H1 (cell line): ENCODE measurements at regions not wholly inside any gene's neighbourhood (a gene's known extent, or its start where the extent isn't known, plus 50 kb on each side); places are given as distances from the start of the nearest gene placed in this dataset.

Source experiments
- CTCF ChIA-PET: fragments of 300-600 bp; sonication (Branson Sonifier 250); formaldehyde crosslinking; loops from one replicate; lab custom pipeline; 2021; ENCODE audit not compliant: partially characterized antibody; lab: Charles Lee
- POLR2A ChIA-PET: fragments of 300-600 bp; sonication (Branson Sonifier 250); formaldehyde crosslinking; loops from one replicate; lab custom pipeline; 2021; ENCODE audit warnings: inconsistent platforms; ENCODE audit not compliant: partially characterized antibody; lab: Charles Lee
- DNase-seq, 2 experiments: peaks; one replicate each; pipeline versions ENCODE4 v3.0.0 to v3.0.0-alpha.2; 2010 to 2022; ENCODE audit warnings: low spot score in 2 of 2, low read depth in 1 of 2, mixed read lengths in 1 of 2
- FAIRE-seq: peaks from 2 replicates; lab custom pipeline; 2011; peaks lifted over from hg19 to GRCh38; lab: Jason Lieb, UNC
- H2AFZ ChIP-seq: 2 replicates; pipeline ENCODE4 v1.8.1; 2012; ENCODE audit warnings: low read length, inconsistent platforms
- H2AK5ac ChIP-seq: 2 replicates; pipeline ENCODE4 v1.6.1; 2013; ENCODE audit warnings: low read depth, low read length
- H2BK120ac ChIP-seq: replicated peaks from 2 replicates; pipeline ENCODE3; 2013; ENCODE audit warnings: low read depth, low read length, inconsistent platforms
- H2BK12ac ChIP-seq: 2 replicates; pipeline ENCODE4 v1.6.1; 2013; ENCODE audit warnings: low read depth, low read length
- H2BK15ac ChIP-seq: 2 replicates; pipeline ENCODE4 v1.6.1; 2013; ENCODE audit warnings: low read length
- H2BK20ac ChIP-seq: 2 replicates; pipeline ENCODE4 v1.6.1; 2013; ENCODE audit warnings: low read length
- H2BK5ac ChIP-seq: 2 replicates; pipeline ENCODE4 v1.6.1; 2013; ENCODE audit warnings: low read depth, low read length
- H3K14ac ChIP-seq: 2 replicates; pipeline ENCODE4 v1.6.1; 2013; ENCODE audit warnings: inconsistent platforms; ENCODE audit not compliant: insufficient read length
- H3K18ac ChIP-seq: 2 replicates; pipeline ENCODE4 v1.6.1; 2013; ENCODE audit warnings: low read length; ENCODE audit errors: extremely low read depth
- H3K23ac ChIP-seq: 2 replicates; pipeline ENCODE4 v1.6.1; 2013; ENCODE audit warnings: inconsistent platforms; ENCODE audit not compliant: insufficient read length
- H3K23me2 ChIP-seq: 2 replicates; pipeline ENCODE4 v1.6.1; 2013; ENCODE audit warnings: low read depth, low read length
- H3K27ac ChIP-seq: 2 replicates; pipeline ENCODE4 v1.6.1; 2011; ENCODE audit warnings: low read depth, low read length, inconsistent platforms
- H3K27me3 ChIP-seq, 4 experiments: replicated peaks in 1 of 4; 1 replicate in 1 of 4; 2 replicates in 3 of 4; pipeline versions ENCODE4 v1.6.1 to v1.8.1; 2011 to 2013; ENCODE audit warnings: low read length in 3 of 4, mild to moderate bottlenecking in 3 of 4, inconsistent platforms in 2 of 4, mixed read lengths in 2 of 4, moderate library complexity in 1 of 4; ENCODE audit not compliant: control insufficient read depth in 3 of 4, insufficient read depth in 3 of 4; ENCODE audit errors: extremely low read depth in 1 of 4
- H3K36me3 ChIP-seq, 4 experiments: 2 replicates each; pipeline versions ENCODE4 v1.6.1 to v1.8.1; 2011 to 2013; ENCODE audit warnings: mild to moderate bottlenecking in 4 of 4, low read length in 3 of 4, moderate library complexity in 2 of 4, control low read depth in 1 of 4, inconsistent platforms in 1 of 4; ENCODE audit not compliant: insufficient read depth in 4 of 4, control insufficient read depth in 2 of 4
- H3K4ac ChIP-seq: replicated peaks from 2 replicates; pipeline ENCODE3; 2013; ENCODE audit warnings: low read length, low read depth, mixed read lengths, inconsistent platforms; ENCODE audit not compliant: insufficient read length
- H3K4me1 ChIP-seq, 4 experiments: replicated peaks in 1 of 4; 1 replicate in 1 of 4; 2 replicates in 3 of 4; pipeline versions ENCODE4 v1.6.1 to v1.8.1; 2011 to 2013; ENCODE audit warnings: low read length in 3 of 4, inconsistent platforms in 2 of 4, mixed read lengths in 1 of 4; ENCODE audit not compliant: insufficient read depth in 4 of 4, control insufficient read depth in 3 of 4
- H3K4me2 ChIP-seq, 2 experiments: 2 replicates each; pipeline versions ENCODE4 v1.6.1 to v1.8.1; 2011 to 2013; ENCODE audit warnings: low read depth in 2 of 2, low read length in 2 of 2, control low read depth in 1 of 2, inconsistent platforms in 1 of 2, mild to moderate bottlenecking in 1 of 2; ENCODE audit not compliant: insufficient read depth in 1 of 2
- H3K4me3 ChIP-seq, 4 experiments: fragments of 200-600, 300-600 bp in 1 of 4; sonication (generic), shearing (Covaris generic), sonication (Bioruptor Twin) in 1 of 4; 2 replicates each; pipeline versions ENCODE4 v1.5.1 to v1.8.1; 2011 to 2016; ENCODE audit warnings: low read length in 4 of 4, low read depth in 3 of 4, control low read depth in 2 of 4, inconsistent platforms in 2 of 4, mild to moderate bottlenecking in 2 of 4, mixed read lengths in 1 of 4, moderate library complexity in 1 of 4; ENCODE audit not compliant: insufficient read depth in 2 of 4; ENCODE audit errors: extremely low read depth in 1 of 4
- H3K56ac ChIP-seq: replicated peaks from 2 replicates; pipeline ENCODE3; 2013; ENCODE audit warnings: low read depth, mild to moderate bottlenecking, mixed read lengths, low read length, inconsistent platforms; ENCODE audit not compliant: insufficient read length
- H3K79me1 ChIP-seq: 2 replicates; pipeline ENCODE4 v1.6.1; 2013; ENCODE audit warnings: low read depth, low read length, control low read depth
- H3K79me2 ChIP-seq, 2 experiments: 2 replicates each; pipeline versions ENCODE4 v1.6.1 to v1.8.1; 2012 to 2013; ENCODE audit warnings: low read length in 2 of 2, mild to moderate bottlenecking in 2 of 2, inconsistent platforms in 1 of 2; ENCODE audit not compliant: insufficient read depth in 2 of 2, control insufficient read depth in 1 of 2
- H3K9ac ChIP-seq, 4 experiments: replicated peaks in 1 of 4; 1 replicate in 1 of 4; 2 replicates in 3 of 4; pipeline versions ENCODE4 v1.6.1 to v1.8.1; 2011 to 2013; ENCODE audit warnings: low read depth in 3 of 4, low read length in 3 of 4, control low read depth in 2 of 4, mild to moderate bottlenecking in 2 of 4, moderate library complexity in 2 of 4, inconsistent platforms in 1 of 4; ENCODE audit errors: extremely low read depth in 1 of 4
- H3K9me3 ChIP-seq, 2 experiments: 2 replicates each; pipeline versions ENCODE4 v1.6.1 to v1.8.1; 2012 to 2013; ENCODE audit warnings: mild to moderate bottlenecking in 2 of 2, moderate library complexity in 2 of 2, control low read depth in 1 of 2, inconsistent platforms in 1 of 2, low read depth in 1 of 2, low read length in 1 of 2, mixed read lengths in 1 of 2; ENCODE audit not compliant: insufficient read depth in 2 of 2
- H4K20me1 ChIP-seq, 2 experiments: replicated peaks in 1 of 2; 2 replicates each; pipeline versions ENCODE3 to v1.8.1; 2011 to 2013; ENCODE audit warnings: inconsistent platforms in 2 of 2, low read length in 2 of 2, mild to moderate bottlenecking in 1 of 2; ENCODE audit not compliant: insufficient read depth in 2 of 2, control insufficient read depth in 1 of 2
- H4K5ac ChIP-seq: 2 replicates; pipeline ENCODE4 v1.6.1; 2013; ENCODE audit warnings: low read length, low read depth, mixed read lengths, inconsistent platforms; ENCODE audit not compliant: insufficient read length
- H4K8ac ChIP-seq: 2 replicates; pipeline ENCODE4 v1.8.0; 2013; ENCODE audit warnings: mild to moderate bottlenecking, moderate library complexity, low read length, inconsistent platforms; ENCODE audit not compliant: insufficient read depth; ENCODE audit errors: extremely low read depth
- H4K91ac ChIP-seq: replicated peaks from 2 replicates; pipeline ENCODE3; 2013; ENCODE audit warnings: low read length, mixed read lengths, inconsistent platforms; ENCODE audit not compliant: insufficient read length
- ASH2L ChIP-seq: fragments of 200-600, 300-600 bp; sonication (generic); IDR thresholded peaks from one replicate; pipeline ENCODE4 v1.7.1; 2017; ENCODE audit warnings: low read length
- CEBPB ChIP-seq: IDR thresholded peaks from 2 replicates; pipeline ENCODE4 v1.6.1; 2012; ENCODE audit warnings: low read depth, low read length
- CHD1 ChIP-seq: IDR thresholded peaks from 2 replicates; pipeline ENCODE4 v1.6.1; 2012; ENCODE audit warnings: low read depth, low read length, improper control_type of control experiment
- PHF8 ChIP-seq: fragments of 200-600 bp; sonication (generic); conservative IDR thresholded peaks from 2 replicates; pipeline ENCODE4 v1.7.1; 2012; ENCODE audit warnings: low read depth, mild to moderate bottlenecking, inconsistent platforms, low read length, moderate library complexity
- TCF12 ChIP-seq: IDR thresholded peaks from 2 replicates; pipeline ENCODE4 v1.6.1; 2011; ENCODE audit warnings: low read depth, mild to moderate bottlenecking, low read length
- TEAD4 ChIP-seq: IDR thresholded peaks from 2 replicates; pipeline ENCODE4 v1.6.1; 2012; ENCODE audit warnings: low read depth, low read length, inconsistent platforms, mixed read lengths
- WGBS, 2 experiments: shearing (Covaris generic) in 1 of 2; methylation state at CpG; one replicate each; pipeline versions ENCODE4 v1.1.6 to v1.1.7; 2013 to 2015; ENCODE audit warnings: low lambda C conversion rate in 2 of 2, mixed read lengths in 2 of 2, inconsistent platforms in 1 of 2, low coverage in 1 of 2, missing lambda C conversion rate in 1 of 2; ENCODE audit not compliant: insufficient replicate concordance in 2 of 2, insufficient coverage in 1 of 2, insufficient read length in 1 of 2; ENCODE audit errors: extremely low coverage in 1 of 2, missing lambda C conversion rate in 1 of 2; 5-methylcytosine and 5-hydroxymethylcytosine counted together
- TF ChIP-seq, protein P1 (sequence below), 3 experiments: IDR thresholded peaks; 1 replicate in 2 of 3; 2 replicates in 1 of 3; pipeline versions ENCODE4 v1.5.1 to v1.6.1; 2011; ENCODE audit warnings: low read length in 3 of 3, mild to moderate bottlenecking in 3 of 3, inconsistent platforms in 2 of 3, low read depth in 1 of 3, moderate library complexity in 1 of 3; ENCODE audit not compliant: insufficient read depth in 1 of 3; ENCODE audit errors: control extremely low read depth in 1 of 3

GRCh38 chr1:221306239-221306638 lies 427.0 kb downstream of the HLX start:
- Histone ChIP-seq H4K8ac (no peak overlapping the region), H3K14ac (no peak overlapping the region), H4K5ac (no peak overlapping the region), H3K4me1 (peaks cover 0 to 6% (median 1%) of the 10 kb centered on the region in 4 experiments; a peak in 3 of 7 replicates), H3K79me1 (no peaks in the 10 kb centered on the region), H3K27me3 (no peaks in the 10 kb centered on the region), H2BK12ac (no peak overlapping the region), H3K23me2 (no peaks in the 10 kb centered on the region), H3K27ac (no peak overlapping the region), H3K4me3 (no peak overlapping the region), H2AK5ac (no peak overlapping the region), H3K4ac (no peak overlapping the region), H4K20me1 (no peaks in the 10 kb centered on the region), H3K18ac (no peak overlapping the region), H4K91ac (no peak overlapping the region), H2BK120ac (no peak overlapping the region), H2AFZ (no peak overlapping the region), H2BK20ac (no peak overlapping the region), H2BK15ac (no peak overlapping the region), H3K23ac (no peak overlapping the region), H3K56ac (no peak overlapping the region), H3K9ac (no peak overlapping the region), H3K36me3 (no peaks in the 10 kb centered on the region), H3K9me3 (no peaks in the 10 kb centered on the region), H3K4me2 (no peak overlapping the region), H3K79me2 (no peaks in the 10 kb centered on the region), H2BK5ac (no peak overlapping the region)
- FAIRE-seq (no peak), DNase-seq (no peak)
- 91% methylated on average over 5 of the region's 5 CpGs; no CpG with 5 or more reads in 1 of the 2 experiments for WGBS, 2 experiments
- ChIA-PET CTCF (interaction anchor here (0.6 to 2.6 kb wide), 2 partner anchors 129 to 246 kb away, joined by 3 to 8 read pairs; no protein-coding TSS in a partner anchor), POLR2A (interaction anchor here (1.0 kb wide), 1 partner anchor 29 kb away, joined by 3 read pairs; no protein-coding TSS in a partner anchor)
- TF ChIP-seq TEAD4 = no peak
- no peak for TF ChIP-seq CHD1
- TF ChIP-seq ASH2L = no peak
- TF ChIP-seq TCF12 = no peak
- no peak for TF ChIP-seq CEBPB
- TF ChIP-seq, protein P1, sequence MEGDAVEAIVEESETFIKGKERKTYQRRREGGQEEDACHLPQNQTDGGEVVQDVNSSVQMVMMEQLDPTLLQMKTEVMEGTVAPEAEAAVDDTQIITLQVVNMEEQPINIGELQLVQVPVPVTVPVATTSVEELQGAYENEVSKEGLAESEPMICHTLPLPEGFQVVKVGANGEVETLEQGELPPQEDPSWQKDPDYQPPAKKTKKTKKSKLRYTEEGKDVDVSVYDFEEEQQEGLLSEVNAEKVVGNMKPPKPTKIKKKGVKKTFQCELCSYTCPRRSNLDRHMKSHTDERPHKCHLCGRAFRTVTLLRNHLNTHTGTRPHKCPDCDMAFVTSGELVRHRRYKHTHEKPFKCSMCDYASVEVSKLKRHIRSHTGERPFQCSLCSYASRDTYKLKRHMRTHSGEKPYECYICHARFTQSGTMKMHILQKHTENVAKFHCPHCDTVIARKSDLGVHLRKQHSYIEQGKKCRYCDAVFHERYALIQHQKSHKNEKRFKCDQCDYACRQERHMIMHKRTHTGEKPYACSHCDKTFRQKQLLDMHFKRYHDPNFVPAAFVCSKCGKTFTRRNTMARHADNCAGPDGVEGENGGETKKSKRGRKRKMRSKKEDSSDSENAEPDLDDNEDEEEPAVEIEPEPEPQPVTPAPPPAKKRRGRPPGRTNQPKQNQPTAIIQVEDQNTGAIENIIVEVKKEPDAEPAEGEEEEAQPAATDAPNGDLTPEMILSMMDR (IDR thresholded peaks at IDR 0.05; ENCODE audit: control extremely low read depth in 1 of 3, insufficient read depth in 1 of 3, low read depth in 1 of 3, low read length in 3 of 3) = no peak
- no peak for TF ChIP-seq PHF8
